Breast epithelium (tissue), 3 donors: ENCODE measurements at regions not wholly inside any gene's neighbourhood (a gene's known extent, or its start where the extent isn't known, plus 50 kb on each side); places are given as distances from the start of the nearest gene placed in this dataset.

Experiments used
- CTCF ChIP-seq, 3 donors: fragments of 450-650 bp; IDR thresholded peaks; one replicate each; pipeline ENCODE4 v1.5.1; 2016 to 2017; ENCODE audit warnings: antibody characterized with exemption in 3 of 3, mild to moderate bottlenecking in 3 of 3, moderate library complexity in 3 of 3
- POLR2A ChIP-seq: fragments of 450-650 bp; IDR thresholded peaks from one replicate; pipeline ENCODE4 v1.6.1; 2016; ENCODE audit warnings: antibody characterized with exemption, mild to moderate bottlenecking, moderate library complexity

GRCh38 chrX:148270499-148270898, 229.9 kb upstream of the AFF2 start:
- TF ChIP-seq CTCF (IDR thresholded peaks at IDR 0.05) (no peak), POLR2A (no peak)
